H1 (cell line): ENCODE measurements at regions not wholly inside any gene's neighbourhood (a gene's known extent, or its start where the extent isn't known, plus 50 kb on each side); places are given as distances from the start of the nearest gene placed in this dataset.

Source experiments
- CEBPB ChIP-seq: IDR thresholded peaks from 2 replicates; pipeline ENCODE4 v1.6.1; 2012; ENCODE audit warnings: low read depth, low read length
- KDM1A ChIP-seq: fragments of 200-600, 300-600 bp; sonication (generic); IDR thresholded peaks from 2 replicates; pipeline ENCODE4 v1.7.1; 2016; ENCODE audit warnings: mild to moderate bottlenecking, low read length, borderline replicate concordance
- RAD21 ChIP-seq, 2 experiments: IDR thresholded peaks in 1 of 2; conservative IDR thresholded peaks in 1 of 2; 2 replicates each; pipeline ENCODE4 v1.6.1; 2011; ENCODE audit warnings: low read depth in 2 of 2, low read length in 2 of 2, improper control_type of control experiment in 1 of 2, inconsistent platforms in 1 of 2, mild to moderate bottlenecking in 1 of 2, moderate library complexity in 1 of 2
- TF ChIP-seq, protein P1 (sequence below): IDR thresholded peaks from 2 replicates; pipeline ENCODE4 v1.6.1; 2012; ENCODE audit warnings: low read length, inconsistent platforms

DNA sequence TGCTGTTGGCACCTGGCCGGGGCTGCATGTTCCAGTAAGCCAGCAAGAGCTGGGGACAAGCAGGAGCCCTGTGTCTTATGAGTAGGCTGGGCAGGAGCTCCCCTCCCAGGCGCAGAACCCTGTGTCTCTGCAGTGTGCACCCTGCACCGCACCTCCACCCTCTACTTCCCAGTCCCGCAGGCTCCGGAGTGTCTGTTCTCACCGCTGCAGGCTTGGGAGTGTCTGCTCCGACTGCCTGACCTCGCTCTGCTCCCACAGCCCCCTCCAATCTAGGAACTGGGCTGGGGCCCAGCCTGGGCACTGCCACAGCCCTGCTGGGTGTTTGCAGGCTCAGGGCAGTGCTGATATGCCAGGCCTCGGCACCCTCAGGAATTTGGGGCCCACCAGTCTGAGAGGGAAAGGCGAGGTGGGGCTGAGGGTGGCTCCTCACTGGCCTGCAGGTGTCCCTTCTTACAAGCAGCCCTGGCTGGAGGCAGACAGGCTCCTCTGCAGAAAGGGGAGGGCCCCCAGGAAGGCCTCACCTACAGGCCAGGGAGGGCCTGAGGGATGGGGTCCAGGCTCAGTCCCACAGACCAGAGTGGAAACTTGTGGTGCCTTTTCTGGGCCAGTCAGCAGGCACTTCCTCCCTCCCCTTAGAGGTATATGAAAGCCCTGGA lies 871.6 kb upstream of the GJE1 start (continued):
- TF ChIP-seq CEBPB: no peak
- TF ChIP-seq, protein P1, sequence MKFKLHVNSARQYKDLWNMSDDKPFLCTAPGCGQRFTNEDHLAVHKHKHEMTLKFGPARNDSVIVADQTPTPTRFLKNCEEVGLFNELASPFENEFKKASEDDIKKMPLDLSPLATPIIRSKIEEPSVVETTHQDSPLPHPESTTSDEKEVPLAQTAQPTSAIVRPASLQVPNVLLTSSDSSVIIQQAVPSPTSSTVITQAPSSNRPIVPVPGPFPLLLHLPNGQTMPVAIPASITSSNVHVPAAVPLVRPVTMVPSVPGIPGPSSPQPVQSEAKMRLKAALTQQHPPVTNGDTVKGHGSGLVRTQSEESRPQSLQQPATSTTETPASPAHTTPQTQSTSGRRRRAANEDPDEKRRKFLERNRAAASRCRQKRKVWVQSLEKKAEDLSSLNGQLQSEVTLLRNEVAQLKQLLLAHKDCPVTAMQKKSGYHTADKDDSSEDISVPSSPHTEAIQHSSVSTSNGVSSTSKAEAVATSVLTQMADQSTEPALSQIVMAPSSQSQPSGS: no peak
- TF ChIP-seq RAD21 (IDR thresholded peaks at IDR 0.05 in 1 of 2, conservative IDR thresholded peaks at IDR 0.05 in 1 of 2; ENCODE audit: low read depth in 2 of 2, low read length in 2 of 2): no peak
- no peak for TF ChIP-seq KDM1A
- TF ChIP-seq, all 59 proteins: peak for 0
